Hepatocyte (in vitro differentiated cells): ENCODE measurements at regions not wholly inside any gene's neighbourhood (a gene's known extent, or its start where the extent isn't known, plus 50 kb on each side); places are given as distances from the start of the nearest gene placed in this dataset.

ENCODE experiments used
- EZH2 ChIP-seq: fragments of 200-600 bp; sonication (generic); IDR thresholded peaks from 2 replicates; pipeline ENCODE4 v1.6.1; 2016; ENCODE audit warnings: antibody characterized with exemption, mild to moderate bottlenecking, borderline replicate concordance
- EZH2phosphoT487 ChIP-seq: fragments of 200-600 bp; sonication (generic); IDR thresholded peaks from one replicate; pipeline ENCODE4 v1.6.1; 2018; ENCODE audit warnings: antibody characterized with exemption, mild to moderate bottlenecking, low read depth, moderate library complexity; ENCODE audit not compliant: unreplicated experiment, severe bottlenecking
- TF ChIP-seq, protein P1 (sequence below): fragments of 200-600 bp; sonication (generic); IDR thresholded peaks from 2 replicates; pipeline ENCODE4 v1.5.1; 2016; ENCODE audit warnings: antibody characterized with exemption, mild to moderate bottlenecking; ENCODE audit not compliant: poor library complexity

DNA sequence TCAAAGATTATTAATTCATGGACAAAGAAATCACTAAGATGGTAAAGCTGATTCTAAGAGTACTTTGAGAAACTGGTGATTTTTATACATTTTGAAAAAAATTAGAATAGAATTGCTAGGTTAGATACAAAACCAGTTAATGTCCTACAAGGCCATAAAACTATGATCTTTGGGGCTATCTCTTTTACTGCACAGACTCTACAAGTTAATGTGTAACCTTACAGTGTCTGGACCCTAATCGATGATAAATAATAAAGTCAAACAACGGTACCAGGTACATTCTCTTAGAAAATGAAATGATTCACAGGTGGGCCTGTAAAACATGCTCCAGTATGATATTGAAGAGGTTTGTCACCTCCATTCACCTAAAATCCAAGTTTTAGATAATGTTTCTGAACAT, 199.8 kb upstream of the LYZL1 start:
- TF ChIP-seq, protein P1, sequence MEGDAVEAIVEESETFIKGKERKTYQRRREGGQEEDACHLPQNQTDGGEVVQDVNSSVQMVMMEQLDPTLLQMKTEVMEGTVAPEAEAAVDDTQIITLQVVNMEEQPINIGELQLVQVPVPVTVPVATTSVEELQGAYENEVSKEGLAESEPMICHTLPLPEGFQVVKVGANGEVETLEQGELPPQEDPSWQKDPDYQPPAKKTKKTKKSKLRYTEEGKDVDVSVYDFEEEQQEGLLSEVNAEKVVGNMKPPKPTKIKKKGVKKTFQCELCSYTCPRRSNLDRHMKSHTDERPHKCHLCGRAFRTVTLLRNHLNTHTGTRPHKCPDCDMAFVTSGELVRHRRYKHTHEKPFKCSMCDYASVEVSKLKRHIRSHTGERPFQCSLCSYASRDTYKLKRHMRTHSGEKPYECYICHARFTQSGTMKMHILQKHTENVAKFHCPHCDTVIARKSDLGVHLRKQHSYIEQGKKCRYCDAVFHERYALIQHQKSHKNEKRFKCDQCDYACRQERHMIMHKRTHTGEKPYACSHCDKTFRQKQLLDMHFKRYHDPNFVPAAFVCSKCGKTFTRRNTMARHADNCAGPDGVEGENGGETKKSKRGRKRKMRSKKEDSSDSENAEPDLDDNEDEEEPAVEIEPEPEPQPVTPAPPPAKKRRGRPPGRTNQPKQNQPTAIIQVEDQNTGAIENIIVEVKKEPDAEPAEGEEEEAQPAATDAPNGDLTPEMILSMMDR, result no peak
- TF ChIP-seq EZH2, result no peak
- TF ChIP-seq EZH2phosphoT487, result no peak
